VCaP (cell line): ENCODE measurements at regions not wholly inside any gene's neighbourhood (a gene's known extent, or its start where the extent isn't known, plus 50 kb on each side); places are given as distances from the start of the nearest gene placed in this dataset.
"Not testable (repeated sequence)": the region's sequence is repeated elsewhere in the genome, so short reads cannot be mapped to it uniquely, and the experiment has no call there.

ENCODE experiments used
- H3K27ac ChIP-seq: fragments of 450-650 bp; 2 replicates; pipeline ENCODE4 v1.5.1; 2017
- TF ChIP-seq, protein P1 (sequence below): fragments of 450-650 bp; conservative IDR thresholded peaks from 2 replicates; pipeline ENCODE4 v1.5.1; 2017; ENCODE audit warnings: mild to moderate bottlenecking, moderate library complexity

GRCh38 chr13:81247711-81248110, 906.8 kb upstream of the SPRY2 start:
- H3K27ac ChIP-seq: no peak overlapping the region
- TF ChIP-seq, protein P1, sequence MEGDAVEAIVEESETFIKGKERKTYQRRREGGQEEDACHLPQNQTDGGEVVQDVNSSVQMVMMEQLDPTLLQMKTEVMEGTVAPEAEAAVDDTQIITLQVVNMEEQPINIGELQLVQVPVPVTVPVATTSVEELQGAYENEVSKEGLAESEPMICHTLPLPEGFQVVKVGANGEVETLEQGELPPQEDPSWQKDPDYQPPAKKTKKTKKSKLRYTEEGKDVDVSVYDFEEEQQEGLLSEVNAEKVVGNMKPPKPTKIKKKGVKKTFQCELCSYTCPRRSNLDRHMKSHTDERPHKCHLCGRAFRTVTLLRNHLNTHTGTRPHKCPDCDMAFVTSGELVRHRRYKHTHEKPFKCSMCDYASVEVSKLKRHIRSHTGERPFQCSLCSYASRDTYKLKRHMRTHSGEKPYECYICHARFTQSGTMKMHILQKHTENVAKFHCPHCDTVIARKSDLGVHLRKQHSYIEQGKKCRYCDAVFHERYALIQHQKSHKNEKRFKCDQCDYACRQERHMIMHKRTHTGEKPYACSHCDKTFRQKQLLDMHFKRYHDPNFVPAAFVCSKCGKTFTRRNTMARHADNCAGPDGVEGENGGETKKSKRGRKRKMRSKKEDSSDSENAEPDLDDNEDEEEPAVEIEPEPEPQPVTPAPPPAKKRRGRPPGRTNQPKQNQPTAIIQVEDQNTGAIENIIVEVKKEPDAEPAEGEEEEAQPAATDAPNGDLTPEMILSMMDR: no peak

GRCh38 chr13:81246556-81246955, 905.6 kb upstream of the SPRY2 start:
- TF ChIP-seq, protein P1: no peak
- peak overlapping the region; percentile 13; the same call in 1 of the 2 replicates for H3K27ac ChIP-seq

GRCh38 chr13:81244011-81244410, 903.1 kb upstream of the SPRY2 start:
- TF ChIP-seq, protein P1: no peak
- no peak overlapping the region for H3K27ac ChIP-seq

DNA sequence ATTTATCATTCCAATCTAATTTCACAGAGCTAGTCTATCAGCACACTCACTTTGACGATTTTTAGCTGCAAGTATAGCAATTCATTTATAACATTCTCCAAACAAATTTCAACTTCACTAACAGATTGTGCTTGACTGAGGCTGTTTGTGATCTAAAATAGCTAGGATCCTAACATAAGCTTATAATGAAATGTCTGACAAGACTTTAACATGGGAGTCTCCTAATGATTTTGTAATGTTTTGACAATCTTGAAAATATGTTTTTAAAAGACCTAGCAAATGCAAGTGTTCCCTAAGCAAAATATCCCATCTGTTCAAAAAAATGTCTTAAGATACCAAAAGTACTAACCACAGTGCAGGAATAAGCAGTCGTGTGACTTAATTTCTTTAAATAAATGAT, 889.5 kb upstream of the SPRY2 start:
- no peak overlapping the region for H3K27ac ChIP-seq
- TF ChIP-seq, protein P1: no peak

GRCh38 chr13:81226830-81227229, 885.9 kb upstream of the SPRY2 start:
- not testable (repeated sequence) for H3K27ac ChIP-seq

DNA sequence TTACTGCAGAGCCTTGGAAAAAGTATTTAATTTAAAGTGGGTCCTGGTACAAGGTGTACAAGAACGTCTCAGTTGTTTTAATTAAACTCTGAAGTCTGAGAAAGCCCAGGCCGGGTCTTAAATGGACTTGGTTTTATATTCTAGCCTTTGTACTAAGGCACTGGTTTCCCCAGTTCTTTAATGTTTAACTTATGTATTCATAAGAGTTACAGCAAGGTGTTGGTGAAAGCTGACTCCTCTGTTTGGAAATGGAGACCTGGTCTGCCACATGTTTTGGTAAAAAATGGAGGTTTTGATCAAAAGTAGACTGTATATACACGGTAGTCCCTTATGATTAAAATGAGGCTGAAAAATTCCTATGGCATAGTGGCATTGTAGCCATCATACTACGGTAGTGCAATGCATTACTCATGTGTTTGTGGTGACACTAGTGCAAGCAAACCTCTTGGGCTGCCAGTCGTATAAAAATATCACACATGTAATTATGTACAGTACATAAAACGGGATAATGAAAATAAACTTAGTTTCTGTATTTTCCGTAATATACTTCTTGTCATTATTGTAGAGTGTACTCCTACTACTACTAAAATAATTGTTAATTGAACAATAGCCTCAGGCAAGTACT, 883.4 kb upstream of the SPRY2 start:
- no peak overlapping the region for H3K27ac ChIP-seq
- TF ChIP-seq, protein P1: no peak

- no peak overlapping the region for H3K27ac ChIP-seq
- TF ChIP-seq, protein P1: no peak
Measured at GRCh38 chr13:81223778-81224177, 882.9 kb upstream of the SPRY2 start.

GRCh38 chr13:81211713-81212112, 870.8 kb upstream of the SPRY2 start:
- TF ChIP-seq, protein P1: no peak
- H3K27ac ChIP-seq: no peak overlapping the region
